K562 (cell line): ENCODE measurements at regions not wholly inside any gene's neighbourhood (a gene's known extent, or its start where the extent isn't known, plus 50 kb on each side); places are given as distances from the start of the nearest gene placed in this dataset.

Experiments used
- HIVEP1 ChIP-seq: fragments of 250-450 bp; sonication (Bioruptor Pico); IDR thresholded peaks from 2 replicates; pipeline ENCODE4 v1.4.0; 2020; ENCODE audit warnings: mild to moderate bottlenecking
- MYC ChIP-seq, 2 experiments: fragments of 250-450 bp in 1 of 2; sonication (Bioruptor Pico) in 1 of 2; IDR thresholded peaks; 2 replicates each; pipeline versions ENCODE4 v1.5.1 to v1.6.1; 2012 to 2021; ENCODE audit warnings: low read depth in 2 of 2, borderline replicate concordance in 1 of 2, improper control_type of control experiment in 1 of 2, low read length in 1 of 2, mild to moderate bottlenecking in 1 of 2, moderate library complexity in 1 of 2
- SMAD1 ChIP-seq: fragments of 150-350 bp; IDR thresholded peaks from 2 replicates; pipeline ENCODE4 v1.6.1; 2014; ENCODE audit warnings: low read length, low read depth; ENCODE audit not compliant: partially characterized antibody
- TCF7 ChIP-seq: sonication (generic); IDR thresholded peaks from 2 replicates; pipeline ENCODE4 v1.6.1; 2016; ENCODE audit warnings: antibody characterized with exemption, borderline replicate concordance
- TEAD2 ChIP-seq: fragments of 450-650 bp; IDR thresholded peaks from 2 replicates; pipeline ENCODE4 v1.6.1; 2016; ENCODE audit warnings: missing genetic modification characterization, control low read depth, missing compliant biosample characterization
- YY1 ChIP-seq, 3 experiments: IDR thresholded peaks; 2 replicates each; pipeline ENCODE4 v1.6.1; 2011; ENCODE audit warnings: low read length in 2 of 3, mild to moderate bottlenecking in 2 of 3, moderate library complexity in 2 of 3, borderline replicate concordance in 1 of 3, control low read depth in 1 of 3, low read depth in 1 of 3; ENCODE audit not compliant: insufficient read depth in 3 of 3, insufficient replicate concordance in 2 of 3, control insufficient read depth in 1 of 3, insufficient read length in 1 of 3; ENCODE audit errors: extremely low read depth in 1 of 3
- ZBTB2 ChIP-seq: fragments of 450-650 bp; IDR thresholded peaks from 2 replicates; pipeline ENCODE4 v1.6.1; 2016; ENCODE audit warnings: antibody characterized with exemption
- ZNF134 ChIP-seq: fragments of 250-450 bp; sonication (Bioruptor Pico); conservative IDR thresholded peaks from 2 replicates; pipeline ENCODE4 v1.4.0; 2020
- TF ChIP-seq, protein P1 (sequence below): IDR thresholded peaks from 3 replicates; pipeline ENCODE4 v1.6.1; 2011; ENCODE audit warnings: borderline replicate concordance, mild to moderate bottlenecking; ENCODE audit not compliant: insufficient read length, insufficient read depth
- TF ChIP-seq, protein P2 (sequence below), 3 experiments: IDR thresholded peaks in 2 of 3; conservative IDR thresholded peaks in 1 of 3; 2 replicates each; pipeline ENCODE4 v1.5.1; 2011 to 2012; ENCODE audit warnings: low read length in 3 of 3, mild to moderate bottlenecking in 3 of 3, control low read depth in 2 of 3, improper control_type of control experiment in 1 of 3, inconsistent platforms in 1 of 3, low read depth in 1 of 3, mixed read lengths in 1 of 3, moderate library complexity in 1 of 3; ENCODE audit not compliant: insufficient read depth in 2 of 3
- TF ChIP-seq, protein P3 (sequence below): sonication (generic); formaldehyde crosslinking; IDR thresholded peaks from 2 replicates; pipeline ENCODE4 v1.8.1; 2023; ENCODE audit warnings: mild to moderate bottlenecking, missing genetic modification reagents

GRCh38 chr4:138673053-138673452 is 342.5 kb upstream of the NOCT start:
- TF ChIP-seq ZBTB2 (no peak), HIVEP1 (CRISPR knock-in tag) (no peak), TEAD2 (tag) (no peak), TCF7 (no peak), MYC (IDR thresholded peaks at IDR 0.05; ENCODE audit: low read depth, low read length) (no peak), MYC (CRISPR knock-in tag; IDR thresholded peaks at IDR 0.05; ENCODE audit: borderline replicate concordance, low read depth) (no peak), YY1 (IDR thresholded peaks at IDR 0.05; ENCODE audit: borderline replicate concordance in 1 of 3, control insufficient read depth in 1 of 3, extremely low read depth in 1 of 3, insufficient read depth in 3 of 3, insufficient read length in 1 of 3, insufficient replicate concordance in 2 of 3, low read depth in 1 of 3, low read length in 2 of 3) (no peak), ZNF134 (no peak), SMAD1 (no peak)
- TF ChIP-seq, protein P1, sequence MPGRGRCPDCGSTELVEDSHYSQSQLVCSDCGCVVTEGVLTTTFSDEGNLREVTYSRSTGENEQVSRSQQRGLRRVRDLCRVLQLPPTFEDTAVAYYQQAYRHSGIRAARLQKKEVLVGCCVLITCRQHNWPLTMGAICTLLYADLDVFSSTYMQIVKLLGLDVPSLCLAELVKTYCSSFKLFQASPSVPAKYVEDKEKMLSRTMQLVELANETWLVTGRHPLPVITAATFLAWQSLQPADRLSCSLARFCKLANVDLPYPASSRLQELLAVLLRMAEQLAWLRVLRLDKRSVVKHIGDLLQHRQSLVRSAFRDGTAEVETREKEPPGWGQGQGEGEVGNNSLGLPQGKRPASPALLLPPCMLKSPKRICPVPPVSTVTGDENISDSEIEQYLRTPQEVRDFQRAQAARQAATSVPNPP: no peak
- TF ChIP-seq, protein P2, sequence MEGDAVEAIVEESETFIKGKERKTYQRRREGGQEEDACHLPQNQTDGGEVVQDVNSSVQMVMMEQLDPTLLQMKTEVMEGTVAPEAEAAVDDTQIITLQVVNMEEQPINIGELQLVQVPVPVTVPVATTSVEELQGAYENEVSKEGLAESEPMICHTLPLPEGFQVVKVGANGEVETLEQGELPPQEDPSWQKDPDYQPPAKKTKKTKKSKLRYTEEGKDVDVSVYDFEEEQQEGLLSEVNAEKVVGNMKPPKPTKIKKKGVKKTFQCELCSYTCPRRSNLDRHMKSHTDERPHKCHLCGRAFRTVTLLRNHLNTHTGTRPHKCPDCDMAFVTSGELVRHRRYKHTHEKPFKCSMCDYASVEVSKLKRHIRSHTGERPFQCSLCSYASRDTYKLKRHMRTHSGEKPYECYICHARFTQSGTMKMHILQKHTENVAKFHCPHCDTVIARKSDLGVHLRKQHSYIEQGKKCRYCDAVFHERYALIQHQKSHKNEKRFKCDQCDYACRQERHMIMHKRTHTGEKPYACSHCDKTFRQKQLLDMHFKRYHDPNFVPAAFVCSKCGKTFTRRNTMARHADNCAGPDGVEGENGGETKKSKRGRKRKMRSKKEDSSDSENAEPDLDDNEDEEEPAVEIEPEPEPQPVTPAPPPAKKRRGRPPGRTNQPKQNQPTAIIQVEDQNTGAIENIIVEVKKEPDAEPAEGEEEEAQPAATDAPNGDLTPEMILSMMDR (IDR thresholded peaks at IDR 0.05 in 2 of 3, conservative IDR thresholded peaks at IDR 0.05 in 1 of 3; ENCODE audit: insufficient read depth in 2 of 3, low read depth in 1 of 3, low read length in 3 of 3): no peak
- TF ChIP-seq, protein P3, sequence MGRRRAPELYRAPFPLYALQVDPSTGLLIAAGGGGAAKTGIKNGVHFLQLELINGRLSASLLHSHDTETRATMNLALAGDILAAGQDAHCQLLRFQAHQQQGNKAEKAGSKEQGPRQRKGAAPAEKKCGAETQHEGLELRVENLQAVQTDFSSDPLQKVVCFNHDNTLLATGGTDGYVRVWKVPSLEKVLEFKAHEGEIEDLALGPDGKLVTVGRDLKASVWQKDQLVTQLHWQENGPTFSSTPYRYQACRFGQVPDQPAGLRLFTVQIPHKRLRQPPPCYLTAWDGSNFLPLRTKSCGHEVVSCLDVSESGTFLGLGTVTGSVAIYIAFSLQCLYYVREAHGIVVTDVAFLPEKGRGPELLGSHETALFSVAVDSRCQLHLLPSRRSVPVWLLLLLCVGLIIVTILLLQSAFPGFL (CRISPR knock-in tag): no peak
